DMS114 treated with DMSO at 0.1 percent for 48 hours (cell line): ENCODE measurements at regions not wholly inside any gene's neighbourhood (a gene's known extent, or its start where the extent isn't known, plus 50 kb on each side); places are given as distances from the start of the nearest gene placed in this dataset.

Source experiments
- DNase-seq: peaks from one replicate; lab custom pipeline; 2025; ENCODE audit not compliant: unreplicated experiment; lab: John Stamatoyannopoulos, UW

GRCh38 chr10:111200505-111201186 is 123.8 kb downstream of the ADRA2A start:
- DNase-seq, result no peak

GRCh38 chr10:111203615-111204014 is 126.8 kb downstream of the ADRA2A start:
- no peak for DNase-seq

- no peak for DNase-seq
Observed at GRCh38 chr10:111204838-111205237, 128.0 kb downstream of the ADRA2A start.

- no peak for DNase-seq
Observed at GRCh38 chr10:111206521-111206920, 129.7 kb downstream of the ADRA2A start.

GRCh38 chr10:111207500-111207899 is 130.7 kb downstream of the ADRA2A start:
- no peak for DNase-seq

GRCh38 chr10:111208951-111209350 is 132.1 kb downstream of the ADRA2A start:
- no peak for DNase-seq

GRCh38 chr10:111209692-111210091 is 132.9 kb downstream of the ADRA2A start:
- DNase-seq, result no peak

- DNase-seq, result no peak
Observed at GRCh38 chr10:111211241-111211640, 134.4 kb downstream of the ADRA2A start.

- no peak for DNase-seq
Observed at GRCh38 chr10:111211706-111212105, 134.9 kb downstream of the ADRA2A start.

GRCh38 chr10:111221682-111222480 is 145.1 kb downstream of the ADRA2A start:
- no peak for DNase-seq

- DNase-seq, result no peak
Observed at GRCh38 chr10:111222961-111223360, 146.1 kb downstream of the ADRA2A start.

- DNase-seq, result no peak
Observed at GRCh38 chr10:111231779-111232178, 154.9 kb downstream of the ADRA2A start.

- DNase-seq, result no peak
Observed at GRCh38 chr10:111233439-111233838, 156.6 kb downstream of the ADRA2A start.

- DNase-seq, result no peak
Observed at GRCh38 chr10:111234234-111234913, 157.5 kb downstream of the ADRA2A start.

- no peak for DNase-seq
Observed at GRCh38 chr10:111234914-111235302, 158.1 kb downstream of the ADRA2A start.

GRCh38 chr10:111240348-111240747 is 163.5 kb downstream of the ADRA2A start:
- no peak for DNase-seq

GRCh38 chr10:111243126-111243525 is 166.3 kb downstream of the ADRA2A start:
- no peak for DNase-seq

- no peak for DNase-seq
Observed at GRCh38 chr10:111246136-111246535, 169.3 kb downstream of the ADRA2A start.

GRCh38 chr10:111246814-111247452 is 170.1 kb downstream of the ADRA2A start:
- DNase-seq, result no peak

GRCh38 chr10:111247781-111248389 is 171.1 kb downstream of the ADRA2A start:
- DNase-seq, result no peak

- DNase-seq, result no peak
Observed at GRCh38 chr10:111249925-111250324, 173.1 kb downstream of the ADRA2A start.
